NCI-H526 treated with DMSO at 0.1 percent for 48 hours (cell line): ENCODE measurements at regions not wholly inside any gene's neighbourhood (a gene's known extent, or its start where the extent isn't known, plus 50 kb on each side); places are given as distances from the start of the nearest gene placed in this dataset.
"Not testable (repeated sequence)": the region's sequence is repeated elsewhere in the genome, so short reads cannot be mapped to it uniquely, and the experiment has no call there.

Experiments
- DNase-seq: peaks from one replicate; lab custom pipeline; 2025; lab: John Stamatoyannopoulos, UW

DNA sequence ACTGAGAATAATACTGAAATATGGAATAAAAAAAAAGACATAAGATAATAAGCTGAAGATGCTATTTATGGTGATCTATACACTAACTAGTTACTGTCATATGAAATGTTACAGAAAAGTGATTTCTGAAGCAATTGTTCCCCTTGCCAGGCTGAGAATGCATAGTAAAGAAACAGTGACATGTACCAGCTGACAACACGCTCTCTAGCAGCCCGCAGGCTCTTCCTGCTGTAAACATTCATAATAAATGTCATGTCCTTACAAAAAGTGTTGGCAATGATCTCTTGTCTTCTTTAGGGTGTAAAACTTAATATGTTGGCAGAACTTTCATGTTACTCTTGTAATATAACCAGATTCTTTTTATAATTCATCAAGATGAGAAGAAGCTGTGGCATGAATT, 1171.3 kb downstream of the DSC3 start:
- DNase-seq = no peak

DNA sequence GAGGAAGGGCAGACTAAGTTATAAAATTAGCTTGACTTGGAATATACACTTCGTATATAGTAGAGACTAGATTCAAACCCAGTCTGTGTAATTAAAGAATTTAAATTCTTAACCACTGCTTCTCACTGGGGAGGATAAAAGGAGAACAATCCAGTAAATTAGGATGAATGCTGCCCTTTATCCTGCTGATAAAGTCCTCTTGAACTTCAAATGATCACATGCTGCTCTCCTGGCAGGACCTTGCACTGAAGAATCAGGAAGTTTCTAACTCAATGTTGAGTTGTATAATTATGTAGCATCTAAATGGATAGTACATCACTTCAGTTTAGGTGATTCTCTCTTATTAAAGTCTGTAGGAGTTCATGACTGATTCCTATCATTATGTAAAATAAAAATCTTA, 1179.7 kb downstream of the DSC3 start:
- DNase-seq = no peak

DNA sequence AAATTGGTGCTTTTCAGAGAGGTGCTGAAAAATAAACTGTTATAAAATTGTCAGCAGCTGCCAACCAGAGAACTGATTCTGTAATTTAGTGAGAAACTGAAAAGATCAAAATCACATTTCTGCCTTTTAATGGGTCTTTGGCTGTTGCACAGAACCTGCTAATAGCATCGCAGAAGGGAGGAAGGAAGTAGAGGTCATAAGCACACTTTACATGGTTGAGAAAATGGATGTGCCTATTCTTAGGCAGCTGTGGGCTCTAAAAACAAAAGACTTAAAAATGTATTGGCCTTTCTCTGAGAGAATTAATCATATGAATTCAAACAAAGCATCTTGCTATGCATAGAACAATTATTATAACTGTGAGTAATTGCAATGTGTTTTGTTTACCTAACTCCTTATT, 1186.9 kb downstream of the DSC3 start:
- no peak for DNase-seq

DNA sequence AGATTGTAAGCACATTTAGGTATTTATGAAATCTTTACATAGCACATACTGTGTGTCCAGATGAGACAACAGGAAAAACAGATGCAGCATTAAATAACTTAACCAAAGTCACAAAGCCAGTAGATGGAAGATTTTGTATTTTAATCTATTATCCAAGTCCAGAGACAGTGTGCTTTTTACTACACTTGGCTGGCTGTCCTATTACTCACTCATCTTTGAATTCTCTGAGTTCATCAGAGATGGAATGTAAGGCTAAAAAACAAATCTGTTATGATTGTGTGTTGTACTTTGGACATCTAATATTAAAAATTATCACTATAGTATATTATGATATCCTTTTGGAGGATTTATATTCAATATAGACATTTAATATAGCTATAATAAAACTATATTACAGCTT, 1189.4 kb downstream of the DSC3 start:
- no peak for DNase-seq

DNA sequence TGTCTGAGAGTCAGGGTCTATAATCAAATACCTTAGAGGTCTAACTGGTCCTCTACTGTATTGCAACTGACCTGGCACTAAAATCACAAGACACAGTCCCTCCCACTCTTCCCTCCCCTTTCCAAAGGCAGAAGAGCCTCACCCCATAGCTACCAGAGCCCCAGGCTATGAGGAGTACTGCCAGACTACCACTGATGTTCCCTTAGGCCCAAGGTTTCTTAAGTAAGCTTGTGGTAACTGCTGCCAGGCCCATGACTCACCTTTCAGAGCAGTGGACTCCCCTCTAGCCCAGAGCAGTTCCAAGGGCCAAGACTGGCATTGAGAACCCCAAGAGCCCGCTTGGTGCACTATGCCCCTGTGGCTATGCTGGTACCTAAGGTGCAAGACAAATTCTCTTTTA, 1193.4 kb downstream of the DSC3 start:
- DNase-seq = no peak

DNA sequence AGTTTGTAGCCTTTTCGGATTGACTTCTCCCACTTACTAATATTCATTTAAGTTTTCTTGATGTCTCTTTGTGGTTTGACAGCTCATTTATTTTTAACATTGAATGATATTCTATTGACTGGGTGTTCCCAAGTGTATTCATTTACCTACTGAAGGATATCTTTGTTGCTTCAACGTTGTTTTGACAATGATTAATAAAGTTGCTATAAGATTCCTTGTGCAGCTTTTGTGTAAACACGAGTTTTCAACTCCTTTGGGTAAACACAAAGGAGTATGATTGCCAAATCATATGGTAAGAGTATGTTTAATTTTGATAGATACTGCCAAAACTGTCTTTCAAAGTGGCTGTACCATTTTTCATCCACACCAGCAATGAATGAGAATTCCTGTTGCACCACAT, 1200.9 kb downstream of the DSC3 start:
- DNase-seq = no peak

DNA sequence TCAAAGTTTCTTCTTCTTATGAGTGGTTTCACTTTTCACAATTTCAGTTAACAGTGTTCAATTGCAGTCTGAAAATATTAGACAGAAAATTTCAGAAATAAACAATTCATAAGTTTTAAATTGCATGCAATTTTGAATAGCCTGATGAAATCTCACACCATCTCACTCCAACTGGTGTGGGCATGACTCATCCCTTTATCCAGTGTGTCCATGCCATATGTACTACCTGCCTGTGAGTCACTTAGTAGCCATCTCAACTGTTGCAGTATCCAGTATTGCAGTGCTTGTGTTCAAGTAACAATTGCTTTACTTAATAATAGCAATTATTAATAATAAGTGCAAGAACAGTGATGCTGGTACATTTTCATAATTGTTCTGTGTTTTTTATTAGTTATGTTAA, 1202.5 kb downstream of the DSC3 start:
- DNase-seq = no peak

DNA sequence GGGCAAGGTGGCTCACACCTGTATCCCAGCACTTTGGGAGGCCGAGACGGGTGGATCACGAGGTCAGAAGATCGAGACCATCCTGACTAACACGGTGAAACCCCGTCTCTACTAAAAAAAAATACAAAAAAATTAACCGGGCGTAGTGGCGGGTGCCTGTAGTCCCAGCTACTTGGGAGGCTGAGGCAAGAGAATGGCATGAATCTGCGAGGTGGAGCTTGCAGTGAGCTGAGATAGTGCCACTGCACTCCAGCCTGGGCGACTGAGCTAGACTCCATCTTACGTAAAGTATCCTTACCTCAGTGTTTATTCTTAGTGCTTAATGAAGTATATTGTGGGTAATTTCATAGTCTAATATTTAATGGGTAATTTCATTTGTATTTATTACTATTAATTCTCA, 1203.6 kb downstream of the DSC3 start:
- DNase-seq = not testable (repeated sequence)

DNA sequence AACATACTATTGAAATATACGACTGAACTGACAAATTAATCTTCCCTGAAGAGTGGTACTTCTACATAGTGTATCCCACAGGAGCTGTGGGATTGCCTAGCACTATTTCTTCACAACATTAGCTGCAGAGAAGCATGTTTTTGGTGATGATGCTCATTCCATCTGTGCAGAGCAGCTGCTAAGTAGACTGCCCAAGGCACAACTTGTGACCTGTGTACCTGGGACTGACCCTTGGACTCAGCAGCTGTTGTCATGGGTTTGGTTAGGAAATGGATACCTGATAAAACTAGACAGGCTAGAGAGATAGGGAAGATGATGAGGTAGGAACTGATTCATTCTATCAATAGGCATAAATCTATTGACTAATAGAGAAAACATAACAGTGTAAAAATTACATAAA, 1204.0 kb downstream of the DSC3 start:
- DNase-seq = no peak

DNA sequence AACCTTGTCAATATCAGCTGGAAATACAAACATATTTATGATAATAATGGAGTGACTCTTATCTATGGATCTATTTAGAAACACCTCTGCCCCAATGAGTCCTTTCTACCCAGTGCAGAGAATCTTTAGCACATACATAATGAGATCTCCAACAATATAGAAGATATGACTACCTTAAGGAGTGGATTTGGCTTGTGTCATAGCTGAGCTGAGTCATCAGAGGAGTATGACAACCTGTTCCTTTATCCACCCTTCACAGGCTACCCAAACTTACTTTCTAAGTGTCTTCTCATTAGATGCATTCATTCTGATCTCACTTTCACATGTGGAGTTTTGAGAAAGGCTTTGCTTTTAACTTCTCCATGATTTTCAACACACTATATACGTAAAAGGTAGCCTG, 1218.9 kb downstream of the DSC3 start:
- no peak for DNase-seq

DNA sequence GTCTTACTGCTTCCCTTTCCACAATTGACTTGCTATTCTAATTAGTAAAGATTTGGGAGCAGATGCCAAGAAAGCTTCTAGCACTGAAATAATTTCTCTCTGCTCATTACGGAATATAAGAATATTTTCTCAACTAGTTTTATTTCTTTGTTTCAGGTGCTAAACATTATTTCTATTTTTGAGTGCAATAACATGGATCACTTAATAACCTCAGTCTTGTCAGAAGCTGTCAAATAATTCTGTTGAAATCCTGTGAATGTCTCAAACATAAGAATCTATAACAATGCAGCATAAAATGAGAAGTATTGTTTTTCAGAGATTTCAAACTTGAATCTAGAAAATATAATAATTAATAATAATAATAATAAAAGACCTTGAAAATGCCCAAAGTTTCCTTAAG, 1221.0 kb downstream of the DSC3 start:
- DNase-seq = no peak

DNA sequence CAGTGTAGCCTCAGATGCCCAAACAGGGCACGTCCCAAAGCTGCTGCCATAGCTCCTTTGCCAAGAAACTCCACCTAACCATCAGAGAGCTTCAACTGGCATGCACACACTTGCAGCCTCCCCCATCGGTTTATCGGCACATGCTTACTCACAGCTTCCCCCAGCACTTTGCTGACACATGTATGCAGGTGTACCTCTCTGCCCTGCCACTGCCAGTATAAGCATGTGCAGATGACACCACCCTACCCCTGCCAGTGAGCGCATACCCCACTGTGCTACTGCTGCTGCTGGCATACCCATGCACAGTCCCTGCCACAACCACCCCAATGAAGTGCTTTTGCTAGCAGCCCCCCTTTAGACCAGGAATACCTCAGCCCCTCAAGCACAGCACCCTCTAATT, 1231.0 kb downstream of the DSC3 start:
- no peak for DNase-seq

DNA sequence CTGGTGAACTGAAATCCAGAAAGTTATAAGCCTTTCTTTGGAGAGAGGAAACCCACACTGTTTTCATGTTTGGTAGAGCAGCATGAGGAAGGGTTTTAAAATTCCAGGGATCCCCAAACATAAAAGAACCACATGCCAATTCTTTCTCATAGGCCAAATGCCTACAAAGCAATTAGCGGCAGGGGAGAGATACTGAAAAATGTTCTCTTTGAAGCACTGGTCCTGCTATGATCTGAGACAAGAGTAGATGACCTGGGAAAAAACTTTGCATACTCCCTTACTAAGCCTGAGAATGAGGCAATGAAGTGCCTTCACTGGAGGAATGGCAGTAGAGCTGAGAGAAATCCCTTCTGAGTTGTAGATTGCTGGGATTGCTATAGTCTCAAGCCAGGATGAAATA, 1261.7 kb downstream of the DSC3 start:
- no peak for DNase-seq

DNA sequence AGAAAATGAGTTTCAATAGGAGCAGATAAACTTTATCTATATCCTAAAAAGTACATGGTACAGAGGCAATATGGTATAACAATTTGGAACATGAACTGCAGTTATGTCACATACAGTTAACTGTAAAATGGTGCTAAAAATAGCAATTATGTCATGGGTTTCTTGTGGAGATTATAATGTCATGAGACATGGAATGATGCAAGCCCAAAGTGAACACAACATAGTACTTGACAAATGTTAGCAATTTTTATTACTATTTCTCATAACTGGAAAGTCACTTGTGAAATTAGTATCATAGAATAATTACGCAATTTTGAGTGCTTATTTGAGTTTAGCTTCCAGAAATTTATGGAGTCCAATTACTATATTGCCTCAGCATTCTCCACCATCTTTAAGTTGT, 1263.4 kb downstream of the DSC3 start:
- no peak for DNase-seq

DNA sequence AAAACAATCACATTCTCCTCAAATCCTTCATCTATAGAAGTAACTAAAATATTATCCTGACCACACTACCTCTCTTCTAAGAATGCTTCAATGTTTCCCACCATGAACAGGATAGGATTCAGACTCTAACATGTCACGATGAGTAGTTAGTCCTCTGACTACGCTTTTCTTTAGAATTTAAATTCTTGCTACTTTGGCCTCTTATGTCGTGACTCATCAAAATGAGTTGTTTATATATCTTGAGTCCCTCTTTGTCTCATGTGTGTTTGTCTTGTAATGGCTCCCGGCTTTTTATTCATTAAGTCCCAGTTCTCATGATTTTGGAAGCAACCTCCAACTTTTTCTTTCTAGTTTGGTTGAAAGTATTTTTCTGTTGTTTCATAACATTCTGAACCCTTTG, 1289.2 kb downstream of the DSC3 start:
- no peak for DNase-seq

DNA sequence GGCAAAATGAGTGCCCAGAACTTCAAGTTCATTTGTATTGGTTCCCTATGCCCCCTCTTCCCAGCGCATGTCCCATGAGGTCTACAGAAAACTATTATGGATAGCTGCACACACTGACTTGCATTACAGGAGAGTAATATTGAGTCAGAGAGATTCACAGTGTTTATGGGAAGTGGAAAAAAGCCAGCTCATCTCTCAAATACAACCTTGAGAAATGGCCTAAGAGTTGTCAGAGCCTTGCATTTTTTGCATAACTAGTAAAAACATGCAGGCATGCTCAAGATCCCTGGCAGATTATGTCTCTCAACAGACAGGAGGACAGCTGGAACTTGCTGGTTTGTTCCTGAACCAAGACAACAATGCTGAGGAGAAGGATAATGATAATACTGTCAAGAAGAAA, 1292.8 kb downstream of the DSC3 start:
- no peak for DNase-seq

DNA sequence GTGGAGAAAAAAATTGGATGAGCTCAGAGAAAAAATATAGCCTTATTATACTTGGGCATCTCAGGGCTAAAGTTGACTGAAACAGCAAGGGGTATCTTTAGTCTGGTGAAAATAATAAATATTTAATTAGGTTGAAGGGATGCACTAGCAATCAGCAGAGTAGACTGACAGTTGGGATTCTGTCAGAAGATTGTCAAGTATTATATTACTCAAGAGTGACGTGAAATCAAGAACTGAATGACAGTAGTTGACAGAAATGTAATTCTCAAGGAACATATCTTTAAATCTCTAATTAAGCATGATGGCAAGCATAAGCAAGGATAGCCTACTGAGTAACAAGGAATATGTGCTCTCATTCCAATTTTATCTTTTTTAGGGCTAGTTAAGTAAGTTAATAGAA, 1301.1 kb downstream of the DSC3 start:
- no peak for DNase-seq

DNA sequence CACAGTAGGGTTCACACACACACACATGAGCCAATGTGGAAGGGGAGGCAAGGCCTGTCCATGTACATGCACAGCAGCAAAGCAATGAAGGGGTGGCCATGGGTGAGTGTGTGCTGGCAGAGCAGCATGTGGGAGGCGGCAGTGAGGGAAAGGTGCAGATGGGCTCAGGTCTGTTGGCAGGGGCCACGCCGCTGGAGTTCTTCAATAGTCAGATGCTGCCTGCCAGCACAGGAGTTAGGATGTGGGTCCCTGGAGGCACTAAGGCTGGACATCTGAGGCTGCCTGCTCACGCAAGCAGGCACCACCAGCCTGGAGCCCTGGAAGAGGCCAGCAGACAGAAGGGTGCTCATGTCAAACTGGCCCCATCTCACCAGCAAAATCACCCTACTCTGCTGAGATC, 1304.9 kb downstream of the DSC3 start:
- no peak for DNase-seq

DNA sequence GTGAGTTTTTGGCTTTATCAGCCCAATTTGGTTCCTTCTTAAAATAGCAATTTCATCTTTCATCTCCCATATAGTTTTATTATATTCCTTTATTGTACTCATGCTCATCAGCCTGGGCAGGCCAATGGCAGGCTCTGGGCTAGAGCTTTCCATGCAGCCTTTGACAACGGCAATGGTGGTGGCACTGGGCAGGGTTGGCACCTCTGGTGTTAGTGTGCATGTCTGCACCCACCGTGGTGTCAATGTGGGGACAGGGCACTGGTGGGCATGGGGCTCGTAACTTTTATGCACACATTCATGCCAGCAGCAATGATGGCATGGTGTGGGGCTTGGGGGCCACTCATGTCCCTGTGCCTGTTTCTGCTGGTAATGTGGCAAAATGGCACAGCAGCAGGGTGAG, 1305.4 kb downstream of the DSC3 start:
- no peak for DNase-seq

DNA sequence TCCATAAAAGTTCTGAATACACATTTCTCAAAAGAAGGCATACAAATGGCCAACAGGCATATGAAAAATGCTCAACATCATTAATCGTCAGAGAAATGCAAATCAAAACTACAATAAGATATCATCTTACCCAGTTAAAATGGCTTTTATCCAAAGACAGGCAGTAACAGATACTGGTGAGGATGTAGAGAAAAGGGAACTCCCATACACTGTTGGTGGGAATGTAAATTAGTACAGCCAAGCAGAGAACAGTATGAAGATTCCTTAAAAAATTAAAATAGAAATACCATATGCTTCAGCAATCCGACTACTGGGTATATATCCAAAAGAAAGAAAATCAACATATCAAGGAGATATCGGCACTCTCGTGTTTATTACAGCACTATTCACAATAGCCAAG, 1312.5 kb downstream of the DSC3 start:
- no peak for DNase-seq

DNA sequence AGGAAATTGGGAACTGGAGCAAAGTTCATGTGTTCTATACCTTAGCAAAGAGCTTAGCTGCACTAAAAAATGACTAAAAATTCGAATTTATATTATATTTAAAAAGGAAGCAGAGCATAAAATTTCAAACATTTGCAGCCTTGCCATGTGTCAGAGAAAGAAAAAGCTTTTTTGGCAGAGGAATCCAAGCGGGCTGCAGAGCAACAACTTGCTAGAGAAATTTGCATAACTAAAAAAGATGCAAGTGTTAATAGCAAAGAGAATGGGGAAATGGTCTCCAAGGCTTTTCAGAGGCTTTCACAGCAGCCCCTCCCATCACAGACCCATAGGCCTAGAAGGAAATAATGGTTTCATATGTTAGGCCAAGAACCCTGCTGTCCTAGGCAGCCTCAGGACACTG, 1315.9 kb downstream of the DSC3 start:
- DNase-seq = no peak

DNA sequence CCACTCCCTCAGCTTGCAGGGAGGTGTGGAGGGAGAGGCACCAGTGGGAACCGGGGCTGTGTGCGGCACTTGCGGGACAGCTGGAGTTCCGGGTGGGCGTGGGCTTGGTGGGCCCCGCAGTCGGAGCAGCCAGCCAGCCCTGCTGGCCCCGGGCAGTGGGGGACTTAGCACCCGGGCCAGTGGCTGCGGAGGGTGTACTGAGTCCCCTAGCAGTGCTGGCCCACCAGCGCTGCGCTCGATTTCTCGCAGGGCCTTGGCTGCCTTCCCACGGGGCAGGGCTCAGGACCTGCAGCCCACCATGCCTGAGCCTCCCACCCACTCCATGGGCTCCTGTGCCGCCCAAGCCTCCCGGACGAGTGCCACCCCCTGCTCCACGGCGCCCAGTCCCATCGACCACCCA, 1319.1 kb downstream of the DSC3 start:
- DNase-seq = not testable (repeated sequence)

DNA sequence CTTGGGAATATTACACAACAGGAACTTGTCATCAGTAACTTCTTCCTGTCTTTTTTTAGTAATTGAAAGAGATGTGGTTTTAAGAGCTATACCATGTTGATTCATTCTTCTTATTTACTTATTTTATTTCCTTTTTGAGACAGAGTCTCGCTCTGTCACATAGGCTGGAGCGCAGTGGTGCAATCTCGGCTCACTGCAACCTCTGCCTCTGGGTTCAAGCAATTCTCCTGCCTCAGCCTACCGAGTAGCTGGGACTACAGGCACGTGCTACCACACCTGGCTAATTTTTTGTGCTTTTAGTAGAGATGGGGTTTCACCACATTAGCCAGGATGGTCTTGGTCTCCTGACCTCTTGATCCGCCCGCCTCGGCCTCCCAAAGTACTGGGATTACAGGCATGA, 1326.6 kb downstream of the DSC3 start:
- DNase-seq = not testable (repeated sequence)

DNA sequence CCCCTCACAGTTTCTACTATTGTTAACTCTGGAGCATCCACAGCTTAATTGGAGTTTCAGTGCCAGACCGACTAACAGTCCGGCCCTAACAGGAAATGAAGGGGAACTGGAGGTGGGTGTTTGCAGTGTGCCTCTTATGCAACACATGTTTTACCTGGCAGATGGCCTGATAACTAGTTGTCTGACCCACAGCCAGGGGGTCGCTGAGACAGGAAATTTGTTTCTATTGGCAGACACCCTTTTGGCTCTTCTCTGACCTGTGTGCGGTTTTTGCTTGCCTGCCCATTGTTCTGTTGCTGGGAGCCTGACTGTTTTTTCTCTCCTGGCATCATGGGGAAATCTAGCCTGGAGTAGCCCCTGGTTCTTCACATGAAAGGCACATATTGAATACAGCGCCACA, 1329.8 kb downstream of the DSC3 start:
- no peak for DNase-seq

DNA sequence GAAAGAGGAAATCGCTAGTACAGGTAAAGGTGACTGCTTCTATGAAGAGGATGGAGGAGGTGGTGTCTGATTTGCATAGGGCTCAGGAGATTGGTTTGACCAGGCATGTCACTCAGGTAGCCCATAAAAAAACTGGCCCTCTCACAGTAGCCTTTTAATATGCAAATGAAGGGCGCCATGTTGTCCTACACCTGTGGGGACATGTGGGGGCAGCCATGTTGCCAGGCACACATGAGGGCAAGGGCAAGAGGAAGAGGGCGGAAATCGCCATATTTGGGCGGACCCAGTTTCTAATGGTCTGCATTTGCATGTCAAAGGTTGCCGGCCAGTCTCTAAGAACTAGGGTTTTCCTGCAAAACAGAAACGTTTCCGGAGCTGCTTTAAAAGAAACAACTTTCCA, 1330.6 kb downstream of the DSC3 start:
- no peak for DNase-seq
